ENCODE measurements at regions not wholly inside any gene's neighbourhood (a gene's known extent, or its start where the extent isn't known, plus 50 kb on each side); places are given as distances from the start of the nearest gene placed in this dataset.
"Not testable (repeated sequence)": the region's sequence is repeated elsewhere in the genome, so short reads cannot be mapped to it uniquely, and the experiment has no call there.

DNA sequence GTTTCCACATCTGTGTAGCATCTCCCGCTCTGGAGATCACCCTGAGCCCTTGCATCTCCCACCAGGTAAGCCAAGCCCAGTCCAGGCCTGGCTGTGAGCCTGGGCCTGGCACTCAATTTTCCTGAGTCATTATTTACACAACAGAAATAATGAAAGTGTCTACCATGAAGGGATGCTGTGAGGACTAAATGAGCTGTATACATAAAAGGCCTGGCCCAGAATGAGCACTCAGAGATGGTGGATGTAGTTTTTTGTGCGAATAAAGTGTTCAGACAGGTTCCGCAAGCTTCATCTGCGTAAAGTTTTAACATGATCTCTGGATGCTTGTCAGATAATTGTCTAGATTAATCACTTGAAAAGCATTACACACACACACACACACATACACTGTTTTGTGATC, 50.2 kb upstream of the IGFBPL1 start:
- TF ChIP-seq ELF4 (CRISPR knock-in tag; IDR thresholded peaks at IDR 0.05; ENCODE audit: low read depth); CTCF (IDR thresholded peaks at IDR 0.05); ZNF121 (CRISPR knock-in tag; IDR thresholded peaks at IDR 0.05); TEAD1 (CRISPR knock-in tag; IDR thresholded peaks at IDR 0.05); RELA (CRISPR knock-in tag; IDR thresholded peaks at IDR 0.05; ENCODE audit: borderline replicate concordance); NR2C2 (CRISPR knock-in tag; IDR thresholded peaks at IDR 0.05); CBFB (CRISPR knock-in tag; IDR thresholded peaks at IDR 0.05; ENCODE audit: low read depth); ZNF317 (CRISPR knock-in tag; IDR thresholded peaks at IDR 0.05; ENCODE audit: borderline replicate concordance, low read depth); ZNF671 (CRISPR knock-in tag; IDR thresholded peaks at IDR 0.05): not testable (repeated sequence)
- TF ChIP-seq, protein P1, sequence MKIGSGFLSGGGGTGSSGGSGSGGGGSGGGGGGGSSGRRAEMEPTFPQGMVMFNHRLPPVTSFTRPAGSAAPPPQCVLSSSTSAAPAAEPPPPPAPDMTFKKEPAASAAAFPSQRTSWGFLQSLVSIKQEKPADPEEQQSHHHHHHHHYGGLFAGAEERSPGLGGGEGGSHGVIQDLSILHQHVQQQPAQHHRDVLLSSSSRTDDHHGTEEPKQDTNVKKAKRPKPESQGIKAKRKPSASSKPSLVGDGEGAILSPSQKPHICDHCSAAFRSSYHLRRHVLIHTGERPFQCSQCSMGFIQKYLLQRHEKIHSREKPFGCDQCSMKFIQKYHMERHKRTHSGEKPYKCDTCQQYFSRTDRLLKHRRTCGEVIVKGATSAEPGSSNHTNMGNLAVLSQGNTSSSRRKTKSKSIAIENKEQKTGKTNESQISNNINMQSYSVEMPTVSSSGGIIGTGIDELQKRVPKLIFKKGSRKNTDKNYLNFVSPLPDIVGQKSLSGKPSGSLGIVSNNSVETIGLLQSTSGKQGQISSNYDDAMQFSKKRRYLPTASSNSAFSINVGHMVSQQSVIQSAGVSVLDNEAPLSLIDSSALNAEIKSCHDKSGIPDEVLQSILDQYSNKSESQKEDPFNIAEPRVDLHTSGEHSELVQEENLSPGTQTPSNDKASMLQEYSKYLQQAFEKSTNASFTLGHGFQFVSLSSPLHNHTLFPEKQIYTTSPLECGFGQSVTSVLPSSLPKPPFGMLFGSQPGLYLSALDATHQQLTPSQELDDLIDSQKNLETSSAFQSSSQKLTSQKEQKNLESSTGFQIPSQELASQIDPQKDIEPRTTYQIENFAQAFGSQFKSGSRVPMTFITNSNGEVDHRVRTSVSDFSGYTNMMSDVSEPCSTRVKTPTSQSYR (CRISPR knock-in tag; IDR thresholded peaks at IDR 0.05), result not testable (repeated sequence)
